ENCODE measurements at regions not wholly inside any gene's neighbourhood (a gene's known extent, or its start where the extent isn't known, plus 50 kb on each side); places are given as distances from the start of the nearest gene placed in this dataset.

DNA sequence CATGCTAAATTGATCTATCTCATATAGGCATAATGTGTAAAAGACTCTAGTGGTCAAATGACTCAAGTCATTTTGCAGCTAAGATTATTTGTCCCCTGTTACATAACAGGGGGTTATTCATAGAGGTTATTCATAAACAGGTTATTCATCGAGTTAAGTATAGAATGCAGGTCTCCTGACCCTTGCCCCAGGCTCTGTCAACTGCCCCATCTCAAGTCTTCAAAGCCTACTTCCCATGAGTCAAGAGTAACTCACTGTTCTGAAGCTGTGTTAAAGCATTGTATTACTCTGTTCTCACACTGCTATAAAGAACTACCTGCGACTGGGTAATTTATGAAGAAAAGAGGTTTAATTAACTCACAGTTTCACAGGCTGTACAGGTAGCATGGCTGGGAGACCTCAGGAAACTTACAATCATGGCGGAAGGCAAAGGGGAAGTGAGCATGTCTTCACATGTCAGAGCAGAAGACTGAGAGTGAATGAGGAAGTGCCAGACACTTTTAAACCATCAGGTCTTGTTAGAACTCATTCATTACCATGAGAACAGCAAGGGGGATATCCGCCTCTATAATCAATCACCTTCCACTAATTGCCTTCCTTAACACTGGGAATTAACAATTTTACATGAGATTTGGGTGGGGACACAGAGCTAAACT, 226.2 kb upstream of the BLID start:
- DNase-seq: no peak

DNA sequence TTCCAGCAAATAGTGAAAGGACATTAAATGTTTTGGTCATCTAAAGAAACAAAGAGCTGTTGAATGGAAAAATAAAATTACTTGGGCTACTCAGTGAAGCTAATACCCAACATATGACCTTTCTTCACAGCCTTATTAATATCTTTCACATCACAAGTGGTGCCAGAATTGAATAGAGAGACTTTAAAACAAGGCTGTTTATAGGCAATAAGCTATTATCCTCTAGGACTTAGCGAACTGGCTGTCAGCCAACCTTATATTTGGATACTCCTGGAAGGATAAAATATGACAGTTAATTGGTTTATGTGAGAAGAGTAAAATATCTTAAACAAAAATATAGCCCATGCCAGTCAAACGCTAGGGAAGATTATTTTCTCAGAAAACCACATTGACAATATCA, 225.5 kb upstream of the BLID start:
- DNase-seq: no peak

DNA sequence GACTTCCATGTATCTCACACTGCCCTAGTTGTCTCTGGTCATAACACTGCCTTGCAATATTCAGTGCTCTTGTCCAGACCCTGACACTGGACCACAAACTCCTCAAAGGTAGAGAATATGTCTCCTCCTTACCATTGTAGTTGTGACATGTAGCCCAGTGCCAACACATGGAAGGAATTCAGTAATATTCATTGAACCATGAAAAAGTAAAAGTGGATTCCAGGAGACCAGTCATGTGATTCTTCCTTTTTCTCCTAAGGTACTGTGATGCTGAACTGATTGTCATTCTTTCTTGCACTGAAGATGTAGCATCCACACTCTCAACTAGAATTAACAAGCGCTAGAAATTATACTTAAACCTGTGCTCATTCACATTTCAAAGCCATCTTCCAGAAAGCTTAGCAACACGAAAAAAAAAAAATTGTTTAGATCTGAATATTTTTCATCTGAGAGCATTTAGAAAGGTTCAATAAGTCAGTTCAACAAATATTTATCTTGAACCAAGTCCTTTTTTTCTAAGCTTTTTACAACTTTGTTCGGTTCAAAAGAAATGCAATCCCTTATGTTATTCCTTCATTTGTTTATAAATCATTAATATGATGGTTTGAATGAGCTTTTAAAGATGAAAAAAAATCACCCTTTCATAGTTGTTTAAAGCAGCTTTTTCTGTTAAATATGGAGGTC, 224.7 kb upstream of the BLID start:
- DNase-seq: no peak

DNA sequence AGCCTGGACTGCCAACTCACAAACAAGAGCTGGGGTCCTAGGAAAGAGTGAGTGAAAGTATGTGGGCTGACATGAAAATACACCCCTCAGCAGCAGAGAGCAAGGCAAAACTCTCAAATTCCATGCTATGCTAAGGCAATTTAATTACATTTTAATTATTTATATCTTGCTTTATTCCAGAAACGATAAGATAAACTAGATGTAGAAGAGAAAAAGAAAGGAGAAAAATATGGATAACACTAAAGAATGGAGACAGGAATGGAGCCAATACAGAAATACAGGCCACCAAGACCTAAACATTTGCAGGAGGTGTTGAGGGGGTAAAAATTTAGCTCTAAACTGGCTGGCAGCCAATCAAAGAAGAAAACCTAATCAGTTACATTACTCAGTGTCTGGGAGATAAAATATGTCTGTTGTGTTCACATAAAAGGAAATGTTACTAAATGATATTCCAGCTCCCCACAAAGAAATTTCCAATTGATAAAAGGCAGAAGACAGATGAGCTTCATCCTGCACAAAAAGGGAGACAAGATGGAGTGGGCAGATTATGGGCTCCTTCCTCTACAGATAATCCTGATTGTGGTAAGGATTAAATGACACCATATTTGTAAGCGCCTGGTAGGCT, 223.5 kb upstream of the BLID start:
- peak; percentile 75 for DNase-seq

DNA sequence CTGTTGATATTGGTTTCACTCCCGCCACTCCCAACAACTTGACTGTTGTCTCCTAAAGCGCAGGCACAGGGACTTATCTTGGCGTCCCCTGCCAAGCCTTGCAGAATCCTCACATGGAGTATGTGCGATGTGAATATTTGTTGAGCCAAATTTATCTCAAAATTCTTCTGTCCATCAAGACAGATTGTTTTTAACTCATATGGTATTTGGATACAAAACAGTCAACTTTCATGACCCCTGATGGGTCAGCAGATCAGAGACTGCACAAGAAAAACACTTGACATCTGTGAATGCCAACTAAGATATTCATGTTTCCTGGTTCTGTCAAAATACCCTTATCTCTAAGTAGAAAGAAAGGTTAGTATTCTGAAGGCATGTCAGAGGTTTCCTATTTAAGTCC, 221.7 kb upstream of the BLID start:
- DNase-seq: no peak

DNA sequence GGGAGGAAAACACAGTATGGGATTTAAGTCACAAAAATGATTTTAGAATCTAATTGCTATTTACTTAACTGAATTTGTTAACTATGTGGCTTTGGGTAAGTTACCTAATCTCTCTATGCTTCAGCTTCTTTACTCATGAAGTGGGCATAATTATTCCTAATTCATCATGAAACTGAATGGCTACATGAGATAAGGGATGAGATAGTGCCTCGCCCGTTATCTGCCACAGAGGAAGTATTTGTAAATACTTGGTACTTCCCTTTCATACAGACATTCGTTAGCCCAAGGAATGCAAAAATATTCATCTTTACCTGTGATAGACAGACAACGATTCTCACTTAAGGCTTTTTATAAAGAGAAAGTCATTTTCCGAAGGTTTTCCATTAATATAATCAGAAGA, 221.2 kb upstream of the BLID start:
- no peak for DNase-seq

DNA sequence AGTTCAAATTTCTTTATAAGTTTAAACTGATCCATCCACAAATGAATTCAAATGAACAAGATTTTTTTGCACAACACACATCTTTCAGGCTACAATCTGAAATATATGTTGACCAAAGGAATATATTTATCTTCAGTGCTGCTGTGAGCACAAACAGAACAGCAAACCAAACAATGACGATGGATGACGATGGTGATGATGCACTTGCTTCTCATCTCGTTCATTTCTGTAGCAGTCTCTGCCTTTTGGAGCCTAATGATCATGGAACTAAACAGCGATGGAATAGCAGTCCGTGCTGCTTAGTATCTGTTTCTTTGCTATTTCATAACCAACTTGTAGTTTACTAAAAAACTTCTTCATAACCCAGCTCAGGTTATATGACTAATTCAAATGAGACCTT, 220.7 kb upstream of the BLID start:
- DNase-seq: no peak

DNA sequence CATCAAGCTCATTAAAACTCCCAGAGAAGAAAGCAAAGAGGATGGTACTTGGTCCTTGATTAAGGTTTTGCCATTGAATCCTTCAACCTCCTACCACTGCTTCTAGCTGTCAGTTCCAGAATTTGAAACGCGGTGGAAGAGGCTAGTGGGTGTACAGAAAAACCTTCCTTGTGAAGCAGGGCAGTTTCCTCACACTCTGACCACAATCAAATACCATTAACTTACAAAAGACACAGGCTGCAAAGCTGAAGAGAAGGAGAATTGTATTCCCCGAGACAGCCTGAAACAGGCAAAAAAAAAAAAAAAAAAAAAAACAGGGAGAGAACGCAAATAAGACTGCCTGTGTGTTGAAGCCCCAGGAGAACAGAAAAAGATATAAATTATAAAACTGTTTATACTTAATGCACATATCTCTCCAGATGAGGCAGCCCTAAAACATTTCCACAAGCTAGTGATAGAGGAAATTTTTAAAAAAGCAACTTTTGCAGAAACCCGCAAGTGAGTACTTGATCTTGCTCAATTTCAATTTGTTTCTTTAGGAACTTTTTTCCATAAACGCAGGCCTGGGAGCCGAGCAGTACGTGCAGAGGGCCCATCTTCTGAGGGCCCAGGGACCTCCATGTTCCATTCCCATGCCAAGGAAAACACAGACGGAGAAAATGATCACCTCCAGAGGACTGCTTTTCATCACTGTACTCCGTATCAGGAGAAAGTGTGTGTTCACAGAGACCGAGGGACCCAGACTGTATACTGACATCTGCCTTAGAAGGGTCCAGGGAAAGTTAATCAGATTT, 218.7 kb upstream of the BLID start:
- DNase-seq: peak; percentile 47

DNA sequence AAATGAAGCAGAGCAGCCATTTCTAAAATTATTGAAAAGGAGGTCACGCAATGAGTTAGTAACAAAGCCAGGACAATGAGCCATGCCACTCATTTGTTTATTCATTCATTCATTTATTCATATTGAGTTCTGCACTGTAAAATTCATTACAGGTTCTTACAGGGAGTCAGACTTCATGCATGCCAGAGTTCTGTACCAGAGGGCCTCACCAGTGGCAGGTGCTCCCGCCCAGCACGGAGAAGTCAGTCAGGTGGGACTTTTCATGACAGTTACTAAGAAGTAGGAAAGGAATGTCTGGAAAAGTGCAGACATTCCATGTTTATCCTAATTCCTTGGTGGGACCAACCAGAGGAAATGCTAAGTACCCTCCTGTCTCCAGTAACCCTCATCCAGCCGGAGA, 217.5 kb upstream of the BLID start:
- no peak for DNase-seq

DNA sequence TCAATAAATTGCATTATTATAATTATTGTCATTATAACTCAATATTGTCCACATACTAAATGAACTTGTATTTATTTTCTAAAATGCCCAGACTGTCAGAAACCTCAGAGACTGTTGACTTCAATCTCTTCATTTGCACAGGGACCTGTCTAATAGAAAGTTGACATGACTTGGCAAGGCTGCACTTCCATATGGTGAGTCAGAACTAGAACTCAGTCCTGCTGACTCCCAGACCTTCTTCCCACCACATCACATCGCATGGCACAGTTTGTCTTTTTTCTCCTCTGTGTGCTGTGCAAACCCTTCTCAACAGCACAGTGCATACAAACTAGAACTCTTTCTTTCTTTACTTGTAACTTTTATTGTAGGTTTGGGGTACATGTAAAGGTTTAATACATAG, 215.1 kb upstream of the BLID start:
- no peak for DNase-seq

DNA sequence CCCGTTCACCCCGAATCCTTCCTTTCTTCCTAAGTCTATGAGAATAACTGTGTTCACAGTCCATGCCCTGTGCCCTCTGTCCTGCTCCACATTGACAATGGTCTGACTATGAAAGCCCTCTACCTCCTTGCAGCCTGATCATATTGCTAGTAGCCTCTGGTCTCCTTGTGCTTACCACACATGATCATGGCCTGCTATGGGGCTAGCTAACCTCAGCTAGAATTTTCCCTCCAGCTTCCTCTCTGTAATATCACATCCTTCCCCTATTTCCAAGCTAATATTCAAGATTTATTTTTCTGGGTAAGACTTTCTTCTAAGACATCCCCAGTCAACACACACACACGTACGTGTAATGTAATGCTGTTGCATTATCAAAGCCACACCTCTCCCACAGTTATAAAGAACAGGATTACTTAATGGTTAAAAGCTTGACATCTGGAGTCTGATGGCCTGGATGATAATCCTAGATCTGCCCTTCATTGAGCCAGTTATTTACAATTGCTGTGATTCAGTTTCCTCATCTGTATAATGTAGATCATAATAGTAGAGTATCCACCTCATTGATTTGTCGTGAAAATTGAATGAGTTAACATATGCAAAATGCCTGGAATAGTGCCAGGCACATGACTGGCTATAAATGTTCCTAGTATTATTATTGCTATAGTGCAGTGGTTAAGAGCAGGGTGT, 214.4 kb upstream of the BLID start:
- DNase-seq: no peak

DNA sequence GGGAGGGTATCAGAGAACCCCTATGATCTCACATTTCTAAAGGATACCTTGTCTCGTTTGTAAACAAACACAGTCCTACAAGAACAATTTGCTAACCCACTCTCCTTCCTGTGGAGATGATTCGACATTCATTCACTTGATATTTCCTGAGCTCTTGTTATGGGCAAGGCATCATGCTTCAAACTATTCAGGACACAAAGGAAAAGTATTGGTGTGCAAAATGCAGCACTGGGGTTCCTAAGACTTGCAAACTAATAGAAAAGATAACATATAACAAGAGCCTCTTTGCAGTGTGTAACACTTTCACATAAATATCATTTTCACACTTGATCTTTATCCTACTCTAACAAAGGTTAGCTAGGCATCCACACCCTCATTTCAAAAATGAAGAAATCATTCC, 211.5 kb upstream of the BLID start:
- DNase-seq: no peak

DNA sequence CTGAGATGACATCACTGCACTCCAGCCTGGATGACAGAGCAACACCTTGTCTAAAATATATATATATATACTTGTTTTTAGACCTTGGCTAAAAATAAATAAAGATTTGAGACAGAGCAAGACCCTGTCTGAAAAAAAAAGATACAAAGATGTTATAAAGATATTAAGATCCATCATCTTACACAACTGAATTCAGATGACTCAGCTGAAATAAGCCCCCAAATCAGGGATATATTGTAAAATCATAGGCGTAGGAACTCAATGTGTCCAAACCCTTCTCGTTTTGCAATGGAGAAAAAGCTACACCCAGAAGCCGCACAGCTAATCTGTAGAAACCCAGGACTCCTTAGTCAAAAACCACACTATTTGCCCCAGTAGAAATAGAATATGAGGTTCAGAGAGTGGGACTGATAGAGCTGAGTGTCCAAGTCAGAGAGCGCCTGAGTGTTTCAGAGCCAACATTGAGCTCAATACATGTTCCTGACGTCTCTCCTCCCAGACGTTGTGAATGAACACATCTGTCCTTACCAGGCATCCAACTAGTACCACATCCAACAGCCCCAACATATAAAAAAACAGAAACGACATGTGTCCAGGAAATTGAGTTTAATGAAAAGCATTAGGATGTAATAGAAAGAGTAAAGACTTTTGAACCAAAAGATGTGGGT, 207.9 kb upstream of the BLID start:
- DNase-seq: no peak

DNA sequence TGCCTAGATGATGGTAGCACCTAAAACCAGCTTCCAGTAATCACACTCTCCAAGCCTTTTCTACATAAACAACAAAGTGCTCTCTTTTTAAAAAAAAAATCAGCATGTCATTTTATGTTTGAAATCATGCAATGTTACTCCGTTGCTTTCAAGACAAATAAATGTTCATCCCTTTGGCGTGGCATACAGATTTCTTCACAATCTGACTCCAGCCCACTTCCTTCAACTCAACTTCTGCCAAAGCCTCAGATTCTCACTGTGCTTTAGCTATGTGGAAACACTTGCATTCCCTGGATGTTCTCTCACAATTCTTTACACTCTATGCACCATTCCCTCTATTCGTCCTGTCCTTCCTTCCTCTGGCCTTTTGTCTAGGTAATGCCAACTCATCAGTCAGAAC, 206.3 kb upstream of the BLID start:
- peak; percentile 55 for DNase-seq

DNA sequence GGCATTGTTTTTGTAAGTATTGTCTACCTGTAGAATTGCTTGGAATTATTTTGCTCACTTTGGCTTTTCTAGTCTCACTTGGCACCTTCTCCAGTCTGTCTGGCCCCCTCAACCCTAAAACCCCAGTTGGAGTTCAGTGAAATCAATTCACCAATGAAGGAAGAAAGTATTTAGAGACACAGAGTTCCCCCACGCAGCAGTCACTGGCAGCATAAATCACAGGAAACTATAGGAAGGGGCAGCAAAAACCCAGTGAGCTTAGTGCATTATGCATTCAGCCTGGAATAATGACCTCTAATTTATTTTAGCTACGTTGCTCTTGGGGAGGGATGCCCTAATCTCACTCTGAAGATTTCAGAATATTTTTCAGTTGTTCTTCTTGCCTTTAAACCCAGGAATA, 204.7 kb upstream of the BLID start:
- no peak for DNase-seq

DNA sequence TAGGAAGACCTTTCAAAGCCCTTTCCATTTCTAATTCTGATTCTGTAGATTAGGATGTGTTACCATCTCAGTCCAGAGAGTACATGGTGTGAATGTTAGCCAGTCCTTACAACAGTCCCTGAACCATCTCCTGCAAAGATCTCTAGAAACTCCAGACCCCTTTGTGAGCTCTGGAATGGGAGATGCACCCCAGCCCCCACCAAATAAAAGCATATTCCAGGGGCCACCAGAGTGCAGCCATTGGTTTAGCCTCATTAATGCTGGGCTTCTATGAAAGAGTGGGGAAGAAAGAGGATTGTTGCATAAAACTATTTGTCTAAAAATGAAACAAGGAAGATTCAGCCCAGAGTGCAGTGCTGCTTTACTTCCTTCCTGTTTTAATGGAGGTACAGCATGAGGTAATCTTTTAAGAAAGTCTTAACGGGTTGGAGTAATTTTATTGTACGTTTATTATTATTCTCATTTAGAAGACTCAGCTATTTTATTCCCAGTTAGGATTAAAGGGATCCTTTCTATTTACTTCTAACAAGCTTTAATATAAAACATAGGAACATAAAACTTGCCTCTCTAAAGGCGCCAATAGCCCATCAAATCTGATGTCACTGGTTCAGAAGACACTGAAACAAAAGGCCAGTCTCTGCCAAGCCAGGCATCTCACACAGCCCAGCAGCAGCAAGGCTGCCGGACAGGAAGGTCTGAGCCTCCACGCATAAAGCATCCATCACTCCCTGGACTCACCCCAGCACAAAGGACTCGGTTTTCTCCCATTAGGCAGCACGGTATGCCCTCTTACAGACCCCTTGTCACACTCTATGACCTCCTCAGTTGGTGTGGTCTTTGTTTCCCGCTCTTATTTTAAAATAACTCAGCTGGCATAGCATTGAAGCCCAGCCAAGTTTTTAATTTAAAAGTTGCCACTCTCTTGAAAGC, 203.9 kb upstream of the BLID start:
- no peak for DNase-seq

DNA sequence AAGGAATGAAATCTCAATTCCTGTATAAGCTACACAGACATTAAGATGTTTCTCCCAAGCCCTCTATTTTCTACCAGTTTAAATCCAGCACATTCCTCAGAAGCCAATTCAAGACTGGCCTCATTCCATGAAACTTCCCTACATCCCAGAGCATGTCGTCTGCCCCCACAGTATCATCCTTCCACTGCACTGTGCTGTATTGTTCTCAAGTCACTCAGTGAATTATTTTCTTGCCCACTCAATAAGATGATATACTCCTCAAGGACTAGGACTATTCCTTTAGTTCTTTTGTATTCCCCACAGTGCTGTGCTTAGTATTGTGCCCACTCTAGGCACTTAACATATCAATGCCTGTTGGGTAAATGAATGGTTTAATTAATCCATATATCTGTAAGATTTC, 203.1 kb upstream of the BLID start:
- peak; percentile 36 for DNase-seq

DNA sequence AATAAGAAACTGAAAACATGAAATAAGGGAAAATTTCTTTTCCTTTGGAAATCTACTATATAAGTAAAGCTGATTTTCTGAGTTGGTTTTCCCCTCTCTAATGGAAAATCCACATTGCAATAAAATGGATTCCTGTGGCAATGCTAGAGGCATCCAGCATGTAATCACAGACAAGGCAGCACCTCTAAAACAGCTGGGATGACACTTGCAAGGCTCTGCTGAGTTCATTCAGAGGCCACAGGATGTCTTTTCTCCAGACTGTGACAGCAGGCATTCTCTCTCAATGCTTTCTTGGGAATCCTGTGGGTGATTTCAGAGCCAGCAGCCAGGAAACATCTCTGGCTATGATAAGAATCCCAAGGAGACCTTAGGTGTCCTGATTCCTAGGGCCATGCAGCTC, 201.3 kb upstream of the BLID start:
- peak; percentile 82 for DNase-seq

DNA sequence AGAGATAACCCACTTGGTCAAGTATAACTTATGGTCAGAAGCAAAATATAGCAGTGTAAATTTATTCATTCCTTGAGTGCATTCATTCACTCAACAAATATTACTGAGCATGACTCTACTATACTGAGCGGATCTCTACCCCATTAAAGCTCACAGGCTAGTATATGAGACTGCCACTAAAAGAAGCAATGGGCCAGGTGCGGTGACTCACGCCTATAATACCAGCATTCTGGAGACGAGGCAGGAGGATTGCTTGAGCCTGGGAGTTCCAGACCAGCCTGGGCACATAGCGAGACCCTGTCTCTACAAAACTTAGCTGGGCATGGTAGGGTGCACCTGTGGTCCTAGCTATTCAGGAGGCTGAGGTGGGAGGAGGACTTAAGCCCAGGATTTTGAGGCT, 197.6 kb upstream of the BLID start:
- no peak for DNase-seq

DNA sequence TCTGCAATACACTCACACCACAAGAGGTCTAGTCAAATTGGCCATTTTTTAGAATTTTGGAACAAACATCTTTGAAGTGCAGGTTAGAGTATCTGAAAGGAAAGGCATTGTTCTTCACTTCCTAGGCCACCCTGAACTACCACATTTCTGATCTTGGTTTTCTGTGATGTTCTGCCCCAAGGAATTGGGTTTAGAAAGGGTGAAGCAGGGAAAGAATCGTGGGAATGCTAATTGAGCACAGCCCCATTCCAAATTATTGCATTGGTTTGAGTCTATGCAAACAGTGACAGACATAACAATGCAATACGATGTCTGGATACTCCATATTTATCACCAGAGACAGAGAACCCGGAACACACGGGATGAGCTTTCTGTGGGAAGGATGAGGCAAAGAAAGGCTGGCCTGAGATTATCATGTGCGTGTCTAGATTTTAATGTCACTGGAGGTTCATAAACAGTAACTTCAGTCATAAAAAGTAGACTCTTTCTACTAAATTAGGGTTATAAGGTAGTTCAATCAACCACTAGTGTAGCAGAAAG, 195.3 kb upstream of the BLID start:
- no peak for DNase-seq

DNA sequence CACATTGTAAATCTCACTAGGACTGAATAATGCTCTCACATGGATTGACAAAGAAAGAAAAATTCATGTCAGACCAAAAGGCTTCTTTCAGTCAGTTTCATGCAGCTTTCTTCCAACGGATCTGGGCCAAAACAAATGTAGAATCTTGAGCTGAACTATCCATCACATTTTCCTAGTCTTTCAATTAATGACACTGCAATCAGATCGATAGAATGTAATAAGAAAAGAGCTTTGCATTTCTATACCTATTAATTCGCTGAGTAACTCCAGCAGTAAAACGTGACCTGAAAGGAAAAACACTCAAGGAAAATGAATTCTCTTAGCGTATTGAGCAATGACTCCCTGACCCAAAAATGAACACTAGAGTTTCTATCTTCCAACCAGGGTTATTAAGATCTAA, 194.8 kb upstream of the BLID start:
- no peak for DNase-seq
